Endothelial cell of umbilical vein (primary cell): ENCODE measurements at regions not wholly inside any gene's neighbourhood (a gene's known extent, or its start where the extent isn't known, plus 50 kb on each side); places are given as distances from the start of the nearest gene placed in this dataset.

Experiments
- CTCF ChIP-seq, 2 donors: IDR thresholded peaks; 1 replicate in 1 of 2; 2 replicates in 1 of 2; pipeline ENCODE4 v1.5.1; 2011; ENCODE audit warnings: low read length in 2 of 2, mild to moderate bottlenecking in 2 of 2, moderate library complexity in 2 of 2, control low read depth in 1 of 2, inconsistent platforms in 1 of 2, low read depth in 1 of 2; ENCODE audit not compliant: insufficient read depth in 1 of 2; ENCODE audit errors: extremely low read depth in 1 of 2
- JUN ChIP-seq: IDR thresholded peaks from 2 replicates; pipeline ENCODE4 v1.6.1; 2011; ENCODE audit warnings: borderline replicate concordance, low read depth; ENCODE audit not compliant: insufficient read length, insufficient read depth
- POLR2A ChIP-seq: IDR thresholded peaks from 2 replicates; pipeline ENCODE4 v1.6.1; 2012; ENCODE audit warnings: low read depth, mild to moderate bottlenecking, control low read depth, low read length
- POLR2AphosphoS5 ChIP-seq: IDR thresholded peaks from 2 replicates; pipeline ENCODE4 v1.6.1; 2012; ENCODE audit warnings: low read depth, mild to moderate bottlenecking, control low read depth, low read length, moderate library complexity; ENCODE audit not compliant: insufficient read depth

DNA sequence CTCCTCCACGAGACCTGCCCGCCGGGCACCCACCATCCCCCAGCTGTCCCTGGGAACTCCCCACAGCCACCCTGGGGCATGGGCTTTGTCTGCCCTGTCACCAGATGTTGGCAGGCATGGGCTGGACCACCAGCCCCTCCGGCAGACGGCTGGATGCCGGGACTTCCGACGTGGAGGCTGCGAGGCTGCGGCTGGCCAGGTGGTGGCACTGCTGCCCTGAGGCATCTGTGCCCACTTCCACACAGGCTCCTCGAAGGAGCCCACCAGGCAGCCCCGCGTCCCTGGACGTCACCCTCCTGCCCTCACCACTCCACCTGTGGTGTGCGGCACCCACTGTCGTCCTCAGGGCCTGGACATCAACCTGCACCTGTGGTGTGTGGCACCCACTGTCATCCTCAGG is 319.9 kb upstream of the SALL3 start:
- TF ChIP-seq POLR2A (no peak), CTCF (IDR thresholded peaks at IDR 0.05; ENCODE audit: extremely low read depth in 1 of 2, insufficient read depth in 1 of 2, low read depth in 1 of 2, low read length in 2 of 2) (no peak), JUN (no peak), POLR2AphosphoS5 (no peak)
